Effector memory CD4-positive, alpha-beta T cell (primary cell): ENCODE measurements at regions not wholly inside any gene's neighbourhood (a gene's known extent, or its start where the extent isn't known, plus 50 kb on each side); places are given as distances from the start of the nearest gene placed in this dataset.

ENCODE experiments used
- DNase-seq, 3 donors: peaks; one replicate each; pipeline ENCODE4 v3.0.0-alpha.2; 2020
- H3K27ac ChIP-seq: 2 replicates; pipeline ENCODE4 v1.7.0; 2013; ENCODE audit warnings: mild to moderate bottlenecking, low read length, moderate library complexity; ENCODE audit not compliant: insufficient read depth, poor library complexity, severe bottlenecking
- H3K27me3 ChIP-seq: replicated peaks from 2 replicates; pipeline ENCODE4 v1.7.0; 2013; ENCODE audit warnings: mild to moderate bottlenecking, low read length; ENCODE audit not compliant: insufficient read depth, control insufficient read depth, poor library complexity, severe bottlenecking
- H3K36me3 ChIP-seq: 2 replicates; pipeline ENCODE4 v1.7.0; 2013; ENCODE audit warnings: mild to moderate bottlenecking, low read length, moderate library complexity; ENCODE audit not compliant: control insufficient read depth, insufficient read depth
- H3K4me1 ChIP-seq: 2 replicates; pipeline ENCODE4 v1.7.0; 2013; ENCODE audit warnings: low read length, mild to moderate bottlenecking; ENCODE audit not compliant: control insufficient read depth, insufficient read depth, poor library complexity, severe bottlenecking
- H3K4me3 ChIP-seq: 2 replicates; pipeline ENCODE4 v1.7.0; 2013; ENCODE audit warnings: low read length, low read depth, mild to moderate bottlenecking; ENCODE audit not compliant: insufficient read depth, poor library complexity, severe bottlenecking
- H3K9me3 ChIP-seq: 2 replicates; pipeline ENCODE4 v1.7.0; 2013; ENCODE audit warnings: mild to moderate bottlenecking, low read length, moderate library complexity; ENCODE audit not compliant: control insufficient read depth

DNA sequence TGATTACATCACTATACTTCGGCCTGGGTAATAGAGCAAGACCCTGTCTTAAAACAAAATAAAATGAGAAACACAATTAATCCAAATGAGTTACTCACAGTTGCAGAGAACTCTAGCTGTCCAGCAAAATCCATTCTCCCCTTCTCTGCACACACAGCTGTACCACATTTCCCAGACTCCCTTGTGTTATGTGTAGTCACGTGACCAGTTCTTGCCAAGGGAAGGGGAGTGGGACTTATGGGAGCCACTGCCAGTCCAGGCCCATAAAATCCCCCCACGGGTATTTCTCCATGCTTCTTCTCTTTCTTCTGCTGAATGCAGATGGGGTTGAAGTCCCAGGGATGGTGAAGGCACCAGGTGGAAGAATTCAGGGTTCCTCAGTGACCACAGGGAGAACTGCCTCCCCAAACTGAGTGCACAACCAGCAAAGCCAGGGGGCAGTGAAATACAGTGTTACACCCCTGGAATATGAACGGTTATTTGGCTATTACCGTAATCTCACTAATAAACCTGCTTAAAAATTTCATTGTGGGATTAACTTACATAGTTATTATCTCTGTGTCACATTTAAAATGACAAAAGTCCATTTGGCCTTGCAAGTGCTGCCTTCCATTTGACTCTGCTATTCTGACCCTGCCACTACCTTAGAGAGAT is 85.6 kb upstream of the FMN2 start:
- H3K9me3 ChIP-seq, result no peaks in the 10 kb centered on the region
- H3K27me3 ChIP-seq, result no peaks in the 10 kb centered on the region
- H3K27ac ChIP-seq, result no peak overlapping the region
- no peaks in the 10 kb centered on the region for H3K4me1 ChIP-seq
- H3K36me3 ChIP-seq, result no peaks in the 10 kb centered on the region
- no peak for DNase-seq
- H3K4me3 ChIP-seq, result no peak overlapping the region

DNA sequence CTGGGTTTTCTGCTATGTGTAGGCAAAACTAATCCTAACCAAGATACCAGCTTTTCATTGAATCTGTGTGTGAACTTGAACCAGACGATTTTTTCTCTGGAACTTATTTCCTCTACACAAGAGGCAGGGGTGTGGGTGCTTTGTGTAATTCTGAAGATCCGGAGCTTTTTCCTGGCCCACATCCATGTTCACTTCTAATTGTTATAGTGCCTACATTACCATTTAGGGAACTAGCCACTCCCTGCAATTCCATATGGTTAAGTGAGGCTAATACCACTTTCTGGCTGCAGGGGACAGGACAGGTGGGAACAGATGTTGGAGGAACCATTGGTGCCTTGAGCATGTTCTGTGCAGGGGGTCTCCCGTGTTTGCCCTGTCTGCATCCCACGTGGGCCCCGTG is 83.4 kb upstream of the FMN2 start:
- Histone ChIP-seq H3K36me3 (no peaks in the 10 kb centered on the region), H3K9me3 (no peaks in the 10 kb centered on the region), H3K27ac (no peak overlapping the region), H3K27me3 (no peaks in the 10 kb centered on the region), H3K4me3 (no peak overlapping the region), H3K4me1 (no peaks in the 10 kb centered on the region)
- no peak for DNase-seq

DNA sequence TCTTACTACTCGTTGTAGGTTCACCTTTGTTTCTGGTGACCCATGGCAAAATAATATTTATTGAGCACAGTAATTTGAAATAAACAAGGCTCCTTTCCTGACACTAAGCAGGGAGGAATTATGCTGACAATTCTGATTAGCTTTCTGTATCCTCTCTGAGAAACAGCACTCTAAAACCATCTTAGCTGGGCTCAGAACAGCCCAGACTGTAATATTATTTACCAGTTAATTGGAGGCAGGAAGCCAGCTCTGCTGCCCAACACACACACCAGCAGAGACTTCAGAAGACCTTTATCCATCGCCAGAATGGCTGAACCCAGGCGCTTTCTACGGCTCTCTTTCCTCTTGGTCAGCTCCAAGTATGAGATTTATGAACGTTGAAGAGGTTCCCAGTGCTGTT is 77.6 kb upstream of the FMN2 start:
- no peak overlapping the region for H3K4me3 ChIP-seq
- no peaks in the 10 kb centered on the region for H3K9me3 ChIP-seq

DNA sequence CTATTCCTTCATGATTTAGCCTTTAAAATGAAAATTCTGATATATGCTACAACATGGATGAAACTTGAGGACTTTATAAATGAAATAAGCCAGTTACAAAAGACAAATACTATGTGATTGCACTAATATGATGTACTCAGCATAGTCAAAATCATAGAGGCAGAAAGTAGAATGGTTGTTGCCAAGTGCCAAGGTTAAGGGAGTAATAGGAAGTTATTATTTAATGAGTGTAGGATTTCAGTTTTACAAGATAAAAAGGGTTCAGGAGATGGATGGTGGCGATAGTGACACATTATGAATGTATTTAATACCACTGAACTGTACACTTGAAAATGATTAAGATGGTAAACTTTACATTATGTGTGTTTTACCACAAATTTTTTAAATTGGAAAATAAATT is 73.1 kb upstream of the FMN2 start:
- no peak overlapping the region for H3K27ac ChIP-seq
- no peaks in the 10 kb centered on the region for H3K9me3 ChIP-seq

More for the DNA sequence above, 77.6 kb upstream of the FMN2 start:
- no peaks in the 10 kb centered on the region for H3K27me3 ChIP-seq
- no peak overlapping the region for H3K27ac ChIP-seq
- DNase-seq, result no peak
- H3K36me3 ChIP-seq, result no peaks in the 10 kb centered on the region
- H3K4me1 ChIP-seq, result no peaks in the 10 kb centered on the region

GRCh38 chr1:240019524-240019923 is 72.2 kb upstream of the FMN2 start:
- H3K27ac ChIP-seq, result no peak overlapping the region
- no peaks in the 10 kb centered on the region for H3K9me3 ChIP-seq
- H3K4me3 ChIP-seq, result no peak overlapping the region
- H3K27me3 ChIP-seq, result no peaks in the 10 kb centered on the region
- DNase-seq, result no peak
- H3K36me3 ChIP-seq, result no peaks in the 10 kb centered on the region
- no peaks in the 10 kb centered on the region for H3K4me1 ChIP-seq

More for the DNA sequence above, 73.1 kb upstream of the FMN2 start:
- no peaks in the 10 kb centered on the region for H3K36me3 ChIP-seq
- no peak overlapping the region for H3K4me3 ChIP-seq
- no peaks in the 10 kb centered on the region for H3K4me1 ChIP-seq
- H3K27me3 ChIP-seq, result no peaks in the 10 kb centered on the region
- no peak for DNase-seq

DNA sequence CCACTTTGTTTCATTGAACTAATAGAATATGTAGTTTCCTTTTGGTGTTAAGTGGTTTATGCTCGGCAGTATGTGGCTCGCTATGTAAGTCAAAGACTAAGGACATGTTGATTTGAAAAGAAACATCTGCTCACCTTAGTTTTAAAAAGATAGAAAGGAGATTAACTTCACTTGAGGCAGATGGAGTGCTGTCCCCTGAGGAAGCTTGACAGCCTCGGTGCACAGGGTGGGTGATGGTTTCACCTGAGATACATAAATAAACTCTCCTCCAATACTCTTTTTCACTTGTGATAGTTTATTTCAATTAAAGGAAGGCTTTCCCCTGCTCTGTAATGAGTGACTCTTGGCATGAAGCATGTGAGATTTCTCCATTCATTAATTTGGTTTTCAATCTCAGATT is 70.8 kb upstream of the FMN2 start:
- no peaks in the 10 kb centered on the region for H3K27me3 ChIP-seq
- H3K9me3 ChIP-seq, result no peaks in the 10 kb centered on the region
- no peaks in the 10 kb centered on the region for H3K36me3 ChIP-seq
- DNase-seq, result no peak
- no peak overlapping the region for H3K27ac ChIP-seq
- H3K4me3 ChIP-seq, result no peak overlapping the region
- no peaks in the 10 kb centered on the region for H3K4me1 ChIP-seq

GRCh38 chr1:240021709-240022108 is 70.0 kb upstream of the FMN2 start:
- H3K4me3 ChIP-seq, result no peak overlapping the region
- DNase-seq, result no peak
- H3K27me3 ChIP-seq, result no peaks in the 10 kb centered on the region
- no peak overlapping the region for H3K27ac ChIP-seq
- H3K4me1 ChIP-seq, result no peaks in the 10 kb centered on the region
- H3K36me3 ChIP-seq, result no peaks in the 10 kb centered on the region
- H3K9me3 ChIP-seq, result no peaks in the 10 kb centered on the region

- Histone ChIP-seq H3K27me3 (no peaks in the 10 kb centered on the region), H3K4me3 (no peak overlapping the region), H3K4me1 (no peaks in the 10 kb centered on the region), H3K27ac (no peak overlapping the region), H3K9me3 (no peaks in the 10 kb centered on the region), H3K36me3 (no peaks in the 10 kb centered on the region)
- no peak for DNase-seq
These were observed 64.6 kb upstream of the FMN2 start for GRCh38 chr1:240027059-240027462.

GRCh38 chr1:240029418-240029817 is 62.3 kb upstream of the FMN2 start:
- Histone ChIP-seq H3K4me3 (no peak overlapping the region), H3K36me3 (no peaks in the 10 kb centered on the region), H3K27ac (no peak overlapping the region), H3K9me3 (no peaks in the 10 kb centered on the region), H3K4me1 (no peaks in the 10 kb centered on the region), H3K27me3 (no peaks in the 10 kb centered on the region)
- DNase-seq, result no peak

DNA sequence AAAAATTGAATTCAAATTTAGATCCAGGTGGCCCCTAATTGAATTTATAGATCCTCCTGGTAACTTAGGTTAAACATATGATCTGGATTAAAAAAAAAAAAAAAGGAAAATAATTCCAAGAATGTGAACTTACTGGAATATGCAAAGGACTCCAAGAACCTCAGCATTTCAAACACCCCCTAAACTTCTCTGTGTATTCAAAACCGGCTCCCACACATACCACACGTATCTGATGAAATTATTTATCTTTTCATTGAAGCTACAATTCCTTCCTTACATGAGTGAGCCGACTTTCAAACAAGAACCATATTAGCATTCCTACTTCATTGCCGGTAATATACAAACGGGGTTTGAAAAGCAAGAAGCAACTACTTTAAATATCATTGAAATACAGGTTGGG is 61.4 kb upstream of the FMN2 start:
- Histone ChIP-seq H3K4me3 (no peak overlapping the region), H3K27ac (no peak overlapping the region), H3K27me3 (no peaks in the 10 kb centered on the region), H3K4me1 (no peaks in the 10 kb centered on the region), H3K36me3 (no peaks in the 10 kb centered on the region), H3K9me3 (no peaks in the 10 kb centered on the region)
- no peak for DNase-seq
